HG03064 (cell line): ENCODE measurements at regions not wholly inside any gene's neighbourhood (a gene's known extent, or its start where the extent isn't known, plus 50 kb on each side); places are given as distances from the start of the nearest gene placed in this dataset.
"Not testable (repeated sequence)": the region's sequence is repeated elsewhere in the genome, so short reads cannot be mapped to it uniquely, and the experiment has no call there.

ENCODE experiments used
- ATAC-seq: cut with Tn5 transposase; IDR thresholded peaks from one replicate; pipeline ENCODE4 v1.9.1; 2021; ENCODE audit warnings: low read depth; ENCODE audit not compliant: unreplicated experiment

DNA sequence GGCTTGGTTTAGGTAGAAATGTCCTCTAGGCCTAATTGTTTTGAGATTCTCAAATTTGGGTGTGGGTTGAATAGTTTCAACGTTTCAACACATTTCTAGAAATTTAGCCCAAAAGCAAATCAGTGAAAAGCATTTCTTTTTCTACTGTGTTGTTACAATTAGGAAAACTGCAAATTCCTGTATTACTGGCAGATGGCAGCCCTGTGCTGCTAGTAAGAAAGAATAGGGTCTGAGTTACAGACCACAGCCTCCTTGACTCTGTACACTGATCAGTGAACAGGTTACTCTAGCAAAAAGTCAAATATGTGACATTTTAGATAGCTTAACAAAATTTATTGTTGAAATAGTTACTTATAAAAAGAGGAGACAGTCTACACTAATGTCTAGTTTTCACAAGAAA is 703.0 kb downstream of the JRKL start:
- no peak for ATAC-seq

GRCh38 chr11:97102180-97102579 is 712.4 kb downstream of the JRKL start:
- not testable (repeated sequence) for ATAC-seq

- no peak for ATAC-seq
Measured at GRCh38 chr11:97107604-97108003, 717.8 kb downstream of the JRKL start.

DNA sequence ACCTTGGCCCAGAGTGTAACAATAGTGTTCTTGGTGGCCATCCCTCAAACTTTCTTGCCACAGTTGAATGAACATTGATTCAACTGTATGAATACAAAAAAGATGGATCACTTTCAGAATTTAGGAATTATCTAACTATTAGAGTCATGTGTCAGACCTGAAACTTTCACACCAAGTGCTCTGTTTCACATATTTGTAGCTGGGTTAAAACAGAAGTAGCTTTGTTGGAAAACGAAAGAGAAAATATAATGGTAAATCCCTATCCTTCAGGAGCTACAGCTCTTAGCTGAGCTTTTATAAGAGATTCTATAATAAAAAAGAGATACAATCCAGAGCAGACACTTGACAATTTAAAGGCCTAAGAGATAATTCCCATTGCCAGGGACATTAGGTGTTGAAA is 719.3 kb downstream of the JRKL start:
- ATAC-seq = no peak

DNA sequence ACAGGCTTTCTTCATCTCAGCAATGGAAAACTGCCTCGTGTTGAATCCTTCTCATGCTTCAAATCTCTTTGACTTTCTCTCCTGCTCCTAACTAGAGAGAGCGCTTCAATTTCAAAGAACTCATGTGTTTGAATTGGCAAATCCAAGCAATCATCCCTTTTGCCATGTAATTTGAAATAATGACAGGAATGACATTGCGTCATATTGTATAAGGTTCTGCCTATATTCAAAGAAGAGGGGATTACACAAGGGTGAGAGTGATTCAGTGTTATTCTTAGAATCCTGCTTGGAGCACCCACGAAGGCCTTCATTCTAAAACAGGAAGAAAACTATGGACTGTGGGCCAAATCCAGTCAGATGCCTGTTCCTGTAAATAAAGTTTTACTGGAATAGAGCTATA is 720.6 kb downstream of the JRKL start:
- no peak for ATAC-seq

DNA sequence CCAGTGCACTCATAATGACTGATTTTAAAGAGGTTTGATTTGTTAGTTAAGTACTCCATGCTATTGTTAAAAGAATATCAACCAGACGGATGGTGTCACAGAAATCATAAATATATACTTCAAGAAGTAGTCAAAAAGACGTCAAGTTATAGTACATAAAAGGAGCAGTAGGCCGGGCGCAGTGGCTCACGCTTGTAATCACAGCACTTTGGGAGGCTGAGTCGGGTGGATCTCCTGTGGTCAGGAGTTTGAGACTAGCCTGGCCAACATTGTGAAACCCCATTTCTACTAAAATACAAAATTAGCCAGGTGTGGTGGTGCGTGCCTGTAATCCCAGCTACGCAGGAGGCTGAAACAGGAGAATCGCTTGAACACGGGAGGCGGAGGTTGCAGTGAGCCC is 721.7 kb downstream of the JRKL start:
- ATAC-seq = no peak

- ATAC-seq = no peak
Measured at GRCh38 chr11:97118614-97119200, 728.9 kb downstream of the JRKL start.

GRCh38 chr11:97123237-97123636 is 733.4 kb downstream of the JRKL start:
- ATAC-seq = no peak

GRCh38 chr11:97136067-97136466 is 746.3 kb downstream of the JRKL start:
- ATAC-seq = no peak

DNA sequence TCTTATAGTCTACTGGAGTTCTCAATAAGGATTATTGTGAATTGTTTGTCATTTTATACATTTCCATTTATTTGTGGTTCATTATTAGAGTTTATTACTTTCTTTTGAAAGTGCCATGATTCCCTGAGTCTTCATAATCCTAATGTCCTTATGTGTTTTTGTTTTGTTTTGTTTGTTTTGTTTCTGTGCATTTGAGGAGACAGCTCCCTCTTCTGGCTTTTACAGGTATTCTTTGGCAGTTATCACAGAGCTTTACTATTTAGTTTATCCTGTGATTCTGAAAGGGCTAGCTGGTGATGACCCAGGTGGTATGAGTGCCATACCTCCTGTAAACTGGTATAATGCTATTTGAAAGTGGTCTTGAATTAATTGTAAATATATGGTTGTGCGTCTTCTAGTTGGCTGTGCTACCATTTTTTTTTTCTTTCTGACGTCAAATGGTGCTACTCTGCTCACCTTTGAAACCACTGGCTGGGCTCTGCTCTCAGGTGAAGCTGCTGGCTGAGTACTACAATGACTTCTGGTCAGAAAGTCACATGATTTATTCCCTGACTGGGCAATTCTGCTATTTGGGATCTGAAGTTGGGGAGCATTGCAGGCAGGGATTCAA is 751.2 kb downstream of the JRKL start:
- no peak for ATAC-seq

- ATAC-seq = no peak
Measured at GRCh38 chr11:97143463-97143862, 753.6 kb downstream of the JRKL start.

- no peak for ATAC-seq
Measured at GRCh38 chr11:97149741-97150140, 759.9 kb downstream of the JRKL start.

GRCh38 chr11:97157221-97157740 is 767.5 kb downstream of the JRKL start:
- no peak for ATAC-seq

DNA sequence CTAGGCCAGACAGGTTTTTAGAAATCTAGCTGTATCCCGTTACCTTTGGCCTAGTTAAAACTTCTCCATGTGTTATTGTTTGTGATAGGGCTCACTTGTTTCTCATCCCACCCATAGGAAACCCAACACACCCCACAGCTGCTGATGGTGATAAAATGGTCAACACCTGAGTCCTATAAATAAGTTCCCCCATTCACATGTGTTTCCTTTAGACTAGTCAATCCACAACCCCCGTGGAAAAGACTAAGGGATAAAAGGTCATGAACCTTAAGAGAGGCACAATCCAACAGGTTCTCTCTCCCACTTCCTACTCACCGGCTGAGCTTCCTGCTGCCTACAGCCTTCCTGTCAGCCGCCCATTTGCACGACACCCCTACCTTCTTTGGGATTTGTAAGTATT is 768.4 kb downstream of the JRKL start:
- ATAC-seq = no peak

GRCh38 chr11:97163631-97164191 is 773.9 kb downstream of the JRKL start:
- ATAC-seq = no peak

DNA sequence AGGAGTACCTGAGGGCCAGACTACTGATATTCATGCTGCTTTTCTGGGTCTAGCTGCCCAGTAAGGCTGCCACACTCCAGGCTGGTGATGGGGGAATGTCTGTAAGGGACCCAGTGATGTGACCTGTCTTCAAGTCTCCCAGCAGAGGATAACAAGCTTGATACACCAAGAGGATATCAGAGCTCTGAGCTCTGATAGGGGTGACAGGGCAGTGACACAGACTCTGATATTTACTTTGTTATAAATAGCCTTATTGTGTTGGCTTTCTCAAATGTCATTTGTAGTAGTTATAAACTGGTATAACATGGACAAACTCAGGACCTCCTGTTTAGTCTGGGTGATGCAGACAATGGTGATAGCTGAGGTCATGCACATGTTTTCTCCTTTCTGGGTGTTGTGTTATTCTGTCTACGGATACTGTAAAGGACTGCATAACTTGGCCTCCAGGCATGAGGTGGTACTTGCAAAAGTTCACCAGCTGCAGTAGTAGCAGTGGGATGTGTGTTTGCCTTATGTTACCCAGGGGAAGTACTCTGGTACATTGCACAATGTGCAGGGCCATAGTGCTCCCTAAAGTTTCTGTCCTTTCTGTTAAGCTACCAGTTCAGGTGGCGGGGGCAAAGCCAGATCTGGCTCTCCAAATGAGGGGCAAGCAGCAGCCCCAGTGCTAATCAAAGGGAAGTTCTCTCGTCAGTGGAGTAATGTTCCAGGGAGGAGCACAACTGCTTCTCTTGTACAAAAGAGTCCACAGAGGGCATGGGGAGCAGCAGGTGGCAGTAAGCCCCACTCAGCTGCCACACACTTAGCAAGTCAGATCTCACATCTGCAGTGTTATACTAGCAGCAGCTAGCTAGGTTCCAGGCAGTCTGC is 812.2 kb downstream of the JRKL start:
- ATAC-seq = no peak

GRCh38 chr11:97202613-97203292 is 812.9 kb downstream of the JRKL start:
- ATAC-seq = no peak

- ATAC-seq = no peak
Measured at GRCh38 chr11:97218011-97218410, 828.2 kb downstream of the JRKL start.

- ATAC-seq = no peak
Measured at GRCh38 chr11:97223647-97224046, 833.8 kb downstream of the JRKL start.

- ATAC-seq = no peak
Measured at GRCh38 chr11:97224396-97224795, 834.6 kb downstream of the JRKL start.

DNA sequence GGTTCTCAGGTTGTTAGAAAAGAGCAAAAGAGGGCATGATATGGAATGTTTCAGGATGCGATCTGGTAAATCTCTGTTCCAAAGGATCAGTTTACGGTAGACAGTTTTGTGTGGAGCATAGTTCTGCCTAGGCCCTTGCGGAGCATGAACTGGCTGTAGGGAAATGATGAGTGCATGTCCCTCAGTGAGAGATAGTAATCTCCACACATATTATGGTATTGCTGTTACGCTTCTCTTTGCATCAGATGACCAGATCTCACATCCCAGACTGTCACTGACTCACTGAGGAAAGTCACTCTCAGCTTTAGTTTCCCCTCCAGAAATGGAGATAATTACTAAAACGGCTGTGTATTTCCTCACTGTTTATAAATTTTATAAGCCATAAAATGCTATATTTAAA is 836.0 kb downstream of the JRKL start:
- ATAC-seq = no peak
